Suprapubic skin (tissue), 4 donors: ENCODE measurements at regions not wholly inside any gene's neighbourhood (a gene's known extent, or its start where the extent isn't known, plus 50 kb on each side); places are given as distances from the start of the nearest gene placed in this dataset.

Source experiments
- CTCF ChIP-seq, 2 donors: fragments of 200-600 bp in 1 of 2; fragments of 450-650 bp in 1 of 2; sonication (generic) in 1 of 2; IDR thresholded peaks; one replicate each; pipeline ENCODE4 v1.5.1; 2016 to 2019; ENCODE audit warnings: antibody characterized with exemption in 2 of 2, mild to moderate bottlenecking in 1 of 2, moderate library complexity in 1 of 2
- POLR2A ChIP-seq, 2 donors: fragments of 450-650 bp; IDR thresholded peaks; one replicate each; pipeline ENCODE4 v1.6.1; 2017; ENCODE audit warnings: antibody characterized with exemption in 2 of 2, mild to moderate bottlenecking in 2 of 2, moderate library complexity in 2 of 2
- POLR2AphosphoS5 ChIP-seq, 3 donors: sonication (generic); formaldehyde crosslinking; IDR thresholded peaks; one replicate each; pipeline ENCODE4 v1.6.1; 2017; ENCODE audit warnings: antibody characterized with exemption in 3 of 3

GRCh38 chr18:25817546-25818237, 272.7 kb downstream of the SS18 start:
- TF ChIP-seq CTCF (IDR thresholded peaks at IDR 0.05) (no peak), POLR2A (IDR thresholded peaks at IDR 0.05) (no peak), POLR2AphosphoS5 (IDR thresholded peaks at IDR 0.05) (no peak)
